RWPE1 (cell line): ENCODE measurements at regions not wholly inside any gene's neighbourhood (a gene's known extent, or its start where the extent isn't known, plus 50 kb on each side); places are given as distances from the start of the nearest gene placed in this dataset.

Experiments
- CTCF ChIA-PET: fragments of 350-600 bp; sonication (Branson Sonifier 250); formaldehyde crosslinking; extraction: SDS; loops from one replicate; lab custom pipeline; 2021; lab: Yijun Ruan, JAX
- POLR2A ChIA-PET: fragments of 400-600 bp; formaldehyde crosslinking; extraction: SDS; loops from one replicate; lab custom pipeline; 2020; ENCODE audit warnings: antibody characterized with exemption; ENCODE audit not compliant: low non-redundant PET; lab: Yijun Ruan, JAX
- DNase-seq: peaks from one replicate; pipeline ENCODE4 v3.0.0; 2012; ENCODE audit warnings: low spot score
- H3K27ac ChIP-seq: fragments of 450-650 bp; 2 replicates; pipeline ENCODE4 v1.5.1; 2017
- CTCF ChIP-seq: fragments of 450-650 bp; conservative IDR thresholded peaks from 2 replicates; pipeline ENCODE4 v1.5.1; 2017; ENCODE audit warnings: low read depth, mild to moderate bottlenecking

GRCh38 chr20:60960500-60960899 is 291.6 kb upstream of the CDH4 start:
- CTCF ChIA-PET: no interaction called here
- DNase-seq: no peak
- TF ChIP-seq CTCF: no peak
- no peak overlapping the region for H3K27ac ChIP-seq
- POLR2A ChIA-PET: no interaction called here

GRCh38 chr20:60961551-60961950 is 290.5 kb upstream of the CDH4 start:
- ChIA-PET CTCF (no interaction called here), POLR2A (no interaction called here)
- no peak for TF ChIP-seq CTCF
- DNase-seq: no peak
- H3K27ac ChIP-seq: no peak overlapping the region

DNA sequence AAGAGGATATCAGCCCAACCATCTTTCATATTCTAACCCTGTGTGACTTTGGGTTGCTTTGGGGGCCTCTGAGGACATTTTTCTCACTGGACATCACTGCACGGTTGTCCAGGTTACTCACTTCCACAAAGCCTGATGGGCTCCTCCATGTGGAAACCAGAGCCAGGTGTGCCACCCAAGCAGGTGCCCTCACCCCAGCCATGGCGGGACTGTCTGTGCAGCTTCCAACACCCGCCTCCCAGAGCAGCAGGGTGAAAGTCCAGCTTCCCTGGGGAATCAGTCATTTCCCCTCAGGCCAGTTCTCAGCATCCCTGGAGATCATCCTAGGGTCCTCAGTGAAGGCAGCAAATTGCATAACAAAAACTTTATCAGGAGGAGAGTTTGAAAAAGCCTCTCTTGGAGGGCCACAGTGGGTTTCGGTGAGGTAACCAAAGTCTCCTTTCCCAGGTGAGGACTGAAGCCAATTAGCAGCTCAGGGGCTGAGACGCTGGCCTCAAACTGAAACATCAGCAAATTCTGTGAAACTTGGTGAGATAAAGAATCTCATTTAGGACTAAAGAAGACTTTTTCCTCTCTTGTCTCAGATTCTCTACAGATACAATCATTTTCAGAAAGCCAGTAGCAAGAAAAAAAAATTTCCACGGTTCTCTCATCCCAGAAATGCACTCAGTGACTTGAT is 289.6 kb upstream of the CDH4 start:
- H3K27ac ChIP-seq: no peak overlapping the region
- TF ChIP-seq CTCF: no peak
- DNase-seq: no peak
- ChIA-PET POLR2A (no interaction called here), CTCF (no interaction called here)

DNA sequence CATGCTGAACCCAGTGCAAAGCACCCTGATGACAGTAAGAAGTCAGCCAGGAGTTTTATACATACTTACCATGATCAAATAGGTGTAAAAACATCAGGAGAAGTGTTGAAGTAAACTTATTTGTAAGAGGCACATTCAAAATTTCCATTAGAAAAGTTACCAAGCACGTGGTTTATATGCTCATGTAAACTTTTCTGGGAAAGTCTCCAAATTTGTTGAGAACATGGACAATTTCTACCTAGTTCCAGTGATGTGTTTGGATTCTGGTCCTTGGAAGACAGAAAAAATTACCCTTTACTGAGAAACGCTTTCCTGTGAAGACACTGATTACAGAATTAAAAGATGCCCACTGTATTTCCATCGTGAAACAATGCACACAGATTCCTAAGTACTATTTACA is 288.9 kb upstream of the CDH4 start:
- POLR2A ChIA-PET: no interaction called here
- DNase-seq: no peak
- no peak overlapping the region for H3K27ac ChIP-seq
- CTCF ChIA-PET: no interaction called here
- TF ChIP-seq CTCF: no peak

DNA sequence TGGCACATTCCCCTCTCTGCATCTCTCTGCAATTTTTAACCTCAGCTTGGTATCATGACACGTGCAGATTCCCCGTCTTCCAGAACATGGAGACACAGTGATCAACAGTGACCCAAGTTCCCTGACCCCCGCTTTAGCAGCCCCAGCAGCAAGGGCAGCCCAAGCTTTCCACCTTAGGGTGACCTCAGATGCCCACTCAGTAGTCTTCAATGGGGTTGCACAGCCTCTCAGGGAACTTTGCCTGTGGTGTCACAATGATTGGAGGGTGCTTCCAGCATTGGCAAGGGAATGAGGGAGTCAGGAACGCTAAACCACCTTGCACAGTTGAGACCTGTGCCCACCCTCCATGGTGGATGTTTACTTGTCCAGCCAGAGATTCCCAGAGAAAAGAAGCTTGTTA is 287.1 kb upstream of the CDH4 start:
- DNase-seq: no peak
- ChIA-PET CTCF (no interaction called here), POLR2A (no interaction called here)
- no peak for TF ChIP-seq CTCF
- H3K27ac ChIP-seq: no peak overlapping the region

DNA sequence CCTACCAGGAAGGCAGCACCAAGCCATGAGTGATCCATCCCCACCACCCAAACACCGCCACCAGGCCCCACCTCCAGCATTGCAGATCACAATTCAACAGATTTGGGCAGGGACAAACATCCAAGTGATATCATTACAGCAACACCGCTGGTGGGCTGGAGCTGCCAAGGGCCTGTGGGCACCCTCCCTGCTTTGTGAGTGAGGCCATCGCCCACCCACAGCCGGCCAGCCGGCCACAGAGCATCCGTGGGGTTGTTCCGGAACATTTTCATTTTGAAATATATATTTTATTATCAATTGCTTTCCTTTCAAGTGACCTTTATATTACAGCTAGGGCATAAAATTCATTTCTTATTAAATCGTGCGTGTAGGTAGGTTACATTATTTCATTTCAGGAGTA is 286.0 kb upstream of the CDH4 start:
- no peak for DNase-seq
- H3K27ac ChIP-seq: no peak overlapping the region
- ChIA-PET CTCF (interaction anchor here (0.7 kb wide), 1 partner anchor 48 kb away, joined by 3 read pairs; no protein-coding TSS in a partner anchor), POLR2A (no interaction called here)
- TF ChIP-seq CTCF: no peak

DNA sequence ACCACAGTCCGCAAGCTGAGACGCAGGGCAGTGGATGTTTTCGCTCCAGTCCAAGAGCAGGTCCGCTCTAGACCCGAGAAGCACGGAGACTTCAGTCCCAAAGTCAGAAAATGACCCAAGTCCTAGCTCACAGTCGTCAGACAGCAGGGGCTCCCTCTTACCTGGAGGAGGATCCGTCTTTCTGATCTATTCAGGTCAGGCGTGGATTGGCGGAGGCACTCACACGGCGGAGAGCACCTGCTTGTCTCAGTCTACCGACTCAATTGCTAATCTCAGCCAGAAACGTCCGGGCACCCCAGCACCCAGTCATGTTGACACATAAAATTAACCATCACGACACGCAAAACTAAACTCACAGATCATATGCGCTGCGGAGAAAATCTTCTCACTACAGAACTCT is 285.3 kb upstream of the CDH4 start:
- DNase-seq: no peak
- CTCF ChIA-PET: no interaction called here
- TF ChIP-seq CTCF: no peak
- H3K27ac ChIP-seq: no peak overlapping the region
- POLR2A ChIA-PET: no interaction called here
